DMS153 treated with DMSO at 0.1 percent for 48 hours (cell line): ENCODE measurements at regions not wholly inside any gene's neighbourhood (a gene's known extent, or its start where the extent isn't known, plus 50 kb on each side); places are given as distances from the start of the nearest gene placed in this dataset.

Experiments used
- DNase-seq: peaks from one replicate; lab custom pipeline; 2025; ENCODE audit not compliant: unreplicated experiment; lab: John Stamatoyannopoulos, UW

DNA sequence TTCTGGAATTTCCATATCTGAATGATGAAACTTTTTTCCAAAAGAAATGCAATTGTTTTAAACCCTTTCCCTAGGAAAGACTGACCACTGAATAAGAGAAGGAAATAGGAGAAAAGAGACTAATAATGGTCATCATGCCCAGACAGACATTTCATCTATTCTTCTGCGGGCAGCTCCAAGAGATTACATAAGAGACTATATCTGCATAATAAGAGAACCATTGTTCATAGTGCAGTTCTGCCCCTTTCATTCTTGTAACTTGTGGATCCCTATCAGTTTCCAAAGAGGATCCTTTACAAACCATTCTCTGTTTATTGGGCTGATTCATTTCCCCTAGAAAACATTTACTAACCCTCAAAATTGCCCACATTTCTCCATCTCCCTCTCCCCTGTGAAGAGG, 197.8 kb downstream of the FSCB start:
- no peak for DNase-seq

DNA sequence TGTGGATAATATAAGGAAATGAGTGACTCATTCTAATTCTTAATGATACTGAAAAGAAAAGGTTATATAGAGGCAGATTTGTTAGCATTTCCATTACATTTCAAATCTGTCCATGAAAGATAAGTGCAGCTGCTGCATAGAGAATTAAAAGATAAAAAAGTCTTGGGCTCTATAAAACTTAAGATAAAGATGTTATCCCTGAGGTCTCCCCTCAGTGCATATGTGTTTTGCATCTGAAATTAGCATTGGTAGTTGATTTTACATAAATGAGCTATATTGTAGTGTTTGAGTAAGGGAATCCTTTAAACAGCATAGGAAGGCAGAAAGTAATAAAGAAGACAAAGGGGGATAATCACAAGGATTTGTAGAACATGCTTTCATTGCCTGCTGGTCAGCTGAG, 206.2 kb downstream of the FSCB start:
- no peak for DNase-seq

DNA sequence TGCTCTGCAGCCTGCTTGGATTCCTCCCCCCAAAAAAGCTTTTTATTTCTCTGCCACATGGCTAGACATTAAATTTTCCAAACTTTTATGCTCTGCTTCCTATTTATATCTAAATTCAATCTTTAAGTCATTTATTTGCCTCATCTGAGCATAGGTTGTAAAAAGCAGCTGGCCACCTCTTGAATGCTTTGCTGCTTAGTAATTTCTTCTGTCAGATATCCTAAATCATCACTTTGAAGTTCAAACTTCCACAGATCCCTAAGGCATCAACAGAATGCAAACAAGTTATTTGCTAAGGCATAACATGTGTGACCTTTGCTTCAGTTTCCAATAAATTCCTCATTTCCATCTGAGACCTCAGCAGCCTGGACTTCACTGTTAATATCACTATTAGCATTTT, 209.6 kb downstream of the FSCB start:
- DNase-seq: no peak

DNA sequence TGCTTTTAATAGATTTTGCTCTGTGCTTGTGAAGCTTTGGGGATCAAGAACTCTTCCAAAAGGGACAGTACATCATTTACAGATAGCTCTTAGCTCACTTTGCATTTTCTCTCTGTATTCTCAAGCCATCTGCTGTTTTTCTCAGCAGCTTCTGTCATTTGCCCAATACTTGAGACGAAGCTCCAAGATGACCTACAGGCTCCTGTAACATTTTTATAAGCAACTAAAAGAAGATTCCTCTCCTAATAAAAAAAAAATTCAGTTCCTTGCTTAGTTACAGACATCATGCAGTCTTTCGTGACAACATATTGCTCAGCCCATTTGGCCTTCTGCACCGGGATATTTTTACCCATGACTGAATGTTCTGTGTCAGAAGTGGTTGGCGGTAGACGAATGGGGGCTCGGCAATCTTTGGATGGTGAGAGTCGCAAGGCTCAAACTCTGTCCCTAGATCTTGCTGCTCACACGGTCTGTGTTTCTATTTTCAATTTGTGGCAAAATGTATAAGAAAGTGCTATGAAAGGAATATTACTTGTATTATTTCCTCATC, 215.6 kb downstream of the FSCB start:
- no peak for DNase-seq

DNA sequence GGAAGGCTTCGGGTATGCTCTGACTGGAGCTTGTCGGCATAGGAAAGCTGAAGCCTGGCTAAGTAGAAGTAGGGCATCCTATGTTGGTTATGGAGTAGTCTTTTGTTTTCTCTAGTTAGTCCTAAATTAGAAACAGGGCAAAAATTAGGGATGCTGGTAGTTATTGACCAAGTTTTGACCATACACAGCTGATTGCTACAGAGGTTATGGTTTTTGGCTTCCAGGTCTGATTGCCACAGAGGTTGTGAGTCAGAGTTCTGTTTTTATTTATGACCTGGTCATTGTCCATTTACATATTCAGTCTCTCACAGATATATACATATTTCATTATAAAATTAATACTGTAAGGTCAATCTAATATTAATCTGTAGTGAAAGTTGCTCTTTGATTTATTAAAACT, 219.2 kb downstream of the FSCB start:
- DNase-seq: no peak

DNA sequence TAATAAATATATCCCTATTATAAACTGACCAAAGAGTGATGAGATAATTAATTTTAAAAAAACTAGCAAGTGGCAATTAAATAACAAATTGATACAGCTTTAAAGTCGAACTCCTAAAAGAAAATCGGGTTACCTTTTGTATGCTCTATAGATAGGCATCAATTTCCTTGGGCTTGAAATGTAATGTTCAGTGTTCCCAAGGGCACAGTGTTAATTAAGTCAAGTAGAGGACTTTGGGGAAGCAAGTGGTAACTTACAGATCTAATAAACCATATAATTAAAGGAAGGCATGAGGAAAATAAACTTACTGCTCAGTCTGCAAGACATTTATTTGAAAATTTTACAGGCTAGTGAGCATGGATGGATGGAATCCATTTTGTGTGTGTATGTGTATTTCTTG, 220.9 kb downstream of the FSCB start:
- DNase-seq: no peak

DNA sequence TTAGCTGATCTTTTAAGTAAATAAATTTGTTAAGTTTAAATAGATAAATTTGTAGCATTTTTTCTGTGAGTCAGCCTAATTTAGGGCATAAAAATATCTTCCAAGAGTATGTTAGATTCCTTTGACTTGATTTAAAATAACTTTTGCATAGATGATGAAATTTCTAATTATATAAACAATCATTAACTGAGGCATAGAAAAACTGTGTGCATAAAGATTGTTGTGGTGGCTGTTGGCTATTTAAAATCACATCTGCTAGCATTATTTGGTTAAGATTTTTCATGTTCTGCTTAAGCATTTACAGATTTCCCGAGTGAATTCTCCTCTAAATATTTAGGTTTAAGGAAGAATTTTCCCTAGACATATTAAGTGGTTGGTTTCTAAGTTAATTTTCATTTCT, 223.2 kb downstream of the FSCB start:
- no peak for DNase-seq

DNA sequence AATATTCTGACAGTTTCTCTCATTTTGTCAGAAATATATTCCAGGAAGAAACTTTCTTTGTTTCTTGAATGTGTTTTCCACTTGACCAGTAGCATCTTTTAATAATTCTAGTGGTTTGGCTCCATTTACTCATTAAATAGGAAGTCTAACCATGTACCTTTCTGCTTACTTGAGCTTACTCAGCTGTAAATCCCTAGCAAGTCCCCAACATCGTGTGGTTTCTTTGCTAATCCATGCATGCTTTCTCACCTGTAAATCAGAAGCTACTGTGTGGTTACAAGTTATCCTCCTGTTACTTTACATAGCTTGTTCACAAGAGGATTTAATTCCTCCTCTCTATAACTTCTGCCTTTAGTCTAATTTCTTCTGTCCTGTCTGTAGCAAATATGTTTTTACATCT, 227.7 kb downstream of the FSCB start:
- no peak for DNase-seq

DNA sequence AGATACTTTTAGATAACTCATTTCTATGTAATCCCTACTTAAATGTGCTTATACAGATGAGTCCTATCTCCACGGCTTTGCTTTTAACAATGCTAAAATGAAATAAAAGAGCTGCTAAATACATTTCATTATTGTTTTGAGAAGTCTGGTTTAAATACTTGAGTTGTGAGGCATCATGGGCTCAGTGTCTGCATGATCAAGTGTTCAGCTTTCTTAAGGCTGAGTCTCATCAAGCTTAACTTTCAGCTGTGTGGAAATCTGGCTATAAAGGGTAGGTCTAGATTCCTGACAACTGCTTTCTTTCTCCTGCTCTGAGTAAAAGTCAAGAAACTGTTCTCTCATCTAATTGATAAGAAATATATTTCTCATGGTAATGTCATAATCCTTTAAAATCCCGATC, 235.4 kb downstream of the FSCB start:
- no peak for DNase-seq

DNA sequence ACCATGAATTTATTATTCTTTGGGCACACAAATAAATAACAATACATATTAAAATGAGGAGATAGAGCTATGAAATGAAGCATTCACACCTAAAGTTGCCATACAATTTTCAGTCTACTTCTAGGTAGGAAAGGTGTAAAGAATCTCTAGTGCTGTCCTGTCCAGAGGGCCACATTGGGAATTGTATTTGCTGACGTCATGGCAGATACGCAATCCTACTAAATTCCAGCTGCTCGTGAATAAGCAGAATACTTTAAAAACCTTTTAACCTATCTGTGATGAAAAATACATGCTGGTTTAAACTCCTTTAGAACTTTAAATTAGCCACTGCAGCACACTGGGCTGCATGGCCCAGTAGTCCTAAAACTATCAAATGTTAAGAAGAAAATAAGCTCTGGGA, 236.1 kb downstream of the FSCB start:
- DNase-seq: no peak

DNA sequence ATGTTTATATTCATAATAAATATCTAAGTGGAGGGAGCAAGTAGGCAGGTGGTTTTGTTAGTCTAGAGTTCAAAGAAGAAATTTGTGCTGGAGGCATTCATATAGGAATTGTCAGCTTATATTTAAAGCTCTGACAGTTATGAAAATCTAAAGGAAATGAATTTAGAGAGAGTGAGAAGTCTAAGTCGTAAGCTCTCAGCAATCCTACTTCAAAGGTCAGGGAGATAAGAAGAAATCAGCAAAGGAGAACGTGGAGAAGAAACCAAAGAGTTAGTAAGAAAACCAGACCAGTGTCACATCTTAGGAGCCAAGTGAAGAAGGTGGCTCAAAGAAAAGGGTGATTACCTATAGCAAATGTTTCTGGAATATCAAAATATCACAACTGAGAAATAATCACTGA, 241.8 kb downstream of the FSCB start:
- no peak for DNase-seq

DNA sequence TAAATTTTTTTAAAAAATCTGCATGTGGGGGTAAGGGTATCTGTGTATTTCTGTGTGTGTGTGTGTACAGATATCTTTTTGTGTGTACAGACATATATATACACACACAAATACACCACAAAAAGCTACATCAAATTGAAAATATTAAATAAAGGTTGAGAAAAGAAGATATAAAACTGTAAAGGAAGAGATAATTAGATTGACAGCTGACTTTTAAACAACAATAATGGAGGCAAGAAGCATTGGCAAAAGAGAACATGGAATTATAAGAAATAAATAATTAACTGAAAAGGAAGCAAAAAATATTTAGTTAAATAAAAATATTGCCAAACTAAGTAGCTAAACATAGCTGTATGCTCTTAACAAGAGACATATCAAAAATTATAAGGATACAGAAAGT, 291.4 kb downstream of the FSCB start:
- no peak for DNase-seq

DNA sequence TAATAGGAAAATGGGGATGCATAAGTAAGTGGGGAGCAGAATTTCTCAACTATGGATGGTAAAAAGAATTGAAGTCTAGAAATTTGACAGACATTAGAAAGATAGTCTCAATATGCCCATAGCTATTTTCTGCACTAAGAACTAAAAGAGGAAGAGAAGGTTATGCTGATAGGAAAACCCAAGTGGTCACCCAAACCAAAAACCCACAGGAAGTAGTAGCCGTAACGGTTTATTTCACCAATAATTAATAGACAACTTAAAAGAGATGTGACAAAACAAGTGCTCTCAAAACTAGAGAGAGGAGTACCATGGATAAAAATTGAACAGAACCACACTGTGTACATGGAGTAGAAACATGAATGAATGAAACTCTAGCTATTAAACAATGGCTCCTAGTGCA, 295.4 kb downstream of the FSCB start:
- DNase-seq: no peak

DNA sequence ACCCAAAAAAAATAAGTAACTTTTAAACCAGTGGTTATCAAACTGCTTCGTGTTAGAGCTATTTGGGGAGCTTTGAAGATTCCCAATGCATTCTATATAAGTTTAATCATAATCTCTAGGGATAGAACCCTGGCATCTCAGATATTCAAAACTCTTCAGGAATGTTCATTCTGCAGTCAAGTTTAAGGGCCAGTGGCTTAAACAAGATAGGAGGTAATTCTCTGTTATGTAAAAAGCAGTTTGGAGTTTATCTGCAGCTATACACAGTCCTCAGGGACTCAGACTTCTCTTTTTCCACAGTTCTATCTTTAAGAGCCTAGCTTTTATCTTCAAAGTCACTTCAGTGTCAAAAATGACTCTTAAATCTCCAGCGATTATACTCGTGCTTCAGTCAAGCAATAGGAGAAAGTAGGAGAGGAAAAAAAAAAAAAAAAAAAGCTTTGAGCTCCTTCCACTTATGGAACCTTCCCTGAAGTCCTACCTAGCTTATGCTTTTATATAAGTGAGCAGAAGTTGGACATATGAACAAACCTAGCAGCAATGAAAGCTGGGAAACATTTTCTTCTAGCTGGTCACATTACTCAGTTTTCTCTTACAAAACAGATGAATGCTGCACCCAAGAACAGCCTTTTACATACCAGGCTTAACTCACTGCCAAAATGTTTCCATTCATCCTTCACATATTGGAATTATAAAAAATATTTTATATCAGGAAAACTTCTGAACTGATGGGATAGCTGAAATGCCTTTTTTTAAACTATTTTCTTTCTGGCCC, 302.8 kb downstream of the FSCB start:
- no peak for DNase-seq

DNA sequence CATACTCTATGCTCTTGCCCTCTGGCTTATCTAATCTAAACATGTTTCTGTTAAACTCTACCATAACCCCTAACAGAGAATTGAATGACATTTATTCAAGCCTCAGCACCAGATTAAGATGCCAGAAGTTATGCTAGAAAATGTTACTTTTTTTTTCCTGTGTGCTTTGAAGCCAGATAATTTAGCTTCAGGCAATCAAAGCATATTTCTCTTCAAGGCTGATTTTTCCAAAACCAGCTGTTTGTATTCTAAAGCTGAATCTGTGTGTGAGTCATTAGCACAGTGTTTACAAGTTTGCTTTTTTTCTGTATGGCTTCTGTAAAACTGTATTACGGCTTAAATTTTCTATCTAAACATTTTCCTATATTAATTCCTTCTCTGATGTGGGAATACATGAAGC, 326.1 kb downstream of the FSCB start:
- DNase-seq: no peak

DNA sequence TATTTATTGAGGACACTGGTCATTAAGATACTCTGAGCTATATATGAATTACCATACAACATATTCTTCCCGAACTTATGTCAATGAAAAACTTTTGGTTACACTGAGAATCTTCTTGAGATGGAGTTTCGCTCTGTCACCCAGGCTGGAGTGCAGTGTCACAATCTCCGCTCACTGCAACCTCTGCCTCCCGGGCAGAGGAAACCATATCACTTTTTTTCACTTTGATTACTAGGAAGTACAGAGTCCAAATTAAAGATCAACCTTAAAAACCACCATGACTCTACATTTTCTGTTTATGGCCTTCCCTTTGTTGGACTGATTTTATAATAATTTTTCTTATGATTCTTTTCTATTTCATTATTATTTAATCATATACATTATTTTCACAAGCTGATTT, 336.5 kb downstream of the FSCB start:
- DNase-seq: no peak

DNA sequence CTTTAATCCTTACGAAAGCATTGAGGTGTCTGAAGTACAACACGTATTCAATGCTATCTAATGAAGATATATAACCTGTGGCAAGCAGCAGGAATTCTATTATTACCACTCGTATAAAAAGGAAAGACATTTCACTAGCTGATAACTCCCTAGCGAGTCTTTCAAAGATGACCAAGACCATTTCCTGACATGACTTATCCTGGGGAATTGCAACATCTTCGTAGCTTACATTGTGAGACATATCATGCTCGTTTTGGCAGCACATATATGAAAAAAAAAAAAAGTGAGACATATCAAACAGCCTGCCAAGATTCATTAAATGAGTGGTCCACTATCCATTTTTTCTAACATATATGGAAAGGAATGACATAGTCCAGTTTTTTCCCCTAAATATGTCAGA, 337.0 kb downstream of the FSCB start:
- DNase-seq: no peak

DNA sequence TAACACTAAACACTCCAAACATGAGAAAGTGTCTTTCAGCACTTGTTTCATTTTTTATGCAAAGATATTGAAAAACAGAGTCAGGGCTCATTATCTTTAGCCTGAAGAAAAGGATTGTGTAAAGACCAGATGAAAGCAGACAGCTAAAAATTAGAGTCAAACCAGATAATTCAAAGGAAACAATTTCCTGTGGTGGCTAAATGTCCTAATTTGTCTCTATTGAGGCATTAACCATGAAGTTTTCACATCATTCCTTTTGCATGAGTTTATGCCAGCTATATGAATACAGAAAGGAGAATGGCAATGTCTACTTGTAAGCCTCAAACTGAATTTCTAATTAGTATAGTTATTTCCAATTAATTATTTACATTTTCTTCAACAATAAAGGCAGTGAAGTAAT, 338.5 kb downstream of the FSCB start:
- no peak for DNase-seq

DNA sequence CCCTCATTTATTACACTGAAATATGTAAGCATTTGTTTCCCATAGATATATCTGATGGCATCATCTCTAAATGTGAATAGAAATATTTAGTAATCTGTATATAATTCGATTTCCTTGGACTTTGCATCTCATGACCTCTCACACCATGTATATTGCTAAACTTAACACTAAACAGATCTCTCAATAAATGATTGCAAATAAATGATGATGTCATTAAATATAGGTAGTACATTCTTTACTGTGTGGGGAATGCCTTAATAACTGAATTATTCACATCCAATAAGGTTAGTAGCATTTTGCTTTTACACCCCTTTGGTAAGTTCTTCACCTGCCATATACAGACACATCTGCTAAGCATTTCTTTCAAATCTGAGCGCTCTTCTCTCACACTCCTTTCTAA, 340.5 kb downstream of the FSCB start:
- no peak for DNase-seq

DNA sequence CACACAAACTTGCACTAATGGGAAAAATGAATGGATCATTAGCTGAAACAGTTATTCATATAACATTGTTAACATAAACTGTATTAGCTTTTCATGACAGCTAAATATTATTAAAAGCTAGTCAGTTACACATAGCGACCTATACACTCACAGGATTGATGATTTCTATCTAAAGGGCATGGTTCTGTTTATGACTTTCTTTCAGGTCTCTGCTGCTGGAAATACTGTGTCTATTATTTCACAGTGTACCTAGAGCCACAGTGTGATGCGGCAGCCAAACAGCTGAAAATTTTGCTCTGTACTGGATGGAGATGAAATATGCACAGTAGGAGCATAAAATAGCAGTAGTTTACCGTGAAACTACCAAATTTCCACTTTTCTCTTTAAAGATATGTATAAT, 341.1 kb downstream of the FSCB start:
- no peak for DNase-seq

DNA sequence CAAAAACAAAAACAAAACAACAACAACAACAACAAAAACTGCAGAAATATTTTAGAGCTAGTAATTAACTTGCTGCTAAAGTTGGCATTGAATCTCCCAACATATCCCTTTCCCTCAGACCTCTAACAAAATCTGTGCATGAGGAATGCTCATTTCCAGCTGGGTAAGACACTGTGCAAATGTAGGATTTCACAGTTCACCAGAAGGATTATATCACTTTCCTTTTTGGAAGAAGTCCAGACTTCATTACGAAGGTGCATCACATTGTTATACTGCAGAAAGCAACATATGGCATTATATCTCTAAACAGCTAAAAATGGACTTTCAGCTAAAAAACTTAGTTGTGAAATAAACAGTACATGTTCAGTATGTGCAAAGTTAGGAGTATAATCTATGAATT, 341.8 kb downstream of the FSCB start:
- no peak for DNase-seq

DNA sequence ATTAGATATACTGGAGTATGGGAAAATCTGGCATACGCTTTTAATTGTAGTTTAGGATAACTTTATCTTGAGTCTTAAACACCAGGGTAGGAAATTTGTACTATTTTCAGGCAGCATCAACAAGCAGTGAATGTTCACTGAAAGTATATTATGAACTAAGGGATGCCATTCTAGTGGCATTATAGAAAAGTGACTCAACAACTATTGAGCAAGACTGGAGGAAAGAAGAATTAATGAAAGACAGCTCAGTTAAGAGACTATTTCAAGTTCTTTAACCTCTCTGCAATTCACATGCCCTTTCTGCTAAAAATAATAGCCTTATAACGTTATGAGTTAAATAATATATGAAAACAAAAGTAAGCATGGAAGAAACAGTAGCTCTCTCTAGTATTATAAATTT, 343.1 kb downstream of the FSCB start:
- no peak for DNase-seq

DNA sequence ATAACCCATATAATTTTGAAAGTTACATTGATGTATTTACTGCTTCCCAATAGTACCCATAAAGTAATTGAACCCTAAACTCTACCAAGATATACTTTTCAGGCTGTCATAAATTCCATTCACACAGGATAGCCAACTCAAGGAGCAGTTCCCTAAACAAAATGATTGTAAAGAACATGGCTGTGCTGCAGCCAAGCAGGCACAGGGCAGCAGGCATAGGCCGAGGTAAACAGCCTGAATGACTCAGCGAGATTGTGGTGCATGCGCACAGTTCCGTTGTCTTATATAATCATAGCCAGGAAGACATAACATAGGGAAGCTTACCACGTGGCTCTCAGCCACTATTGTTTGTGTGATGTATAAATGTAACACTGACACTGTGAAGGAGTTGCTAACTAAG, 344.9 kb downstream of the FSCB start:
- no peak for DNase-seq
